ENCODE measurements at regions not wholly inside any gene's neighbourhood (a gene's known extent, or its start where the extent isn't known, plus 50 kb on each side); places are given as distances from the start of the nearest gene placed in this dataset.
"Not testable (repeated sequence)": the region's sequence is repeated elsewhere in the genome, so short reads cannot be mapped to it uniquely, and the experiment has no call there.

DNA sequence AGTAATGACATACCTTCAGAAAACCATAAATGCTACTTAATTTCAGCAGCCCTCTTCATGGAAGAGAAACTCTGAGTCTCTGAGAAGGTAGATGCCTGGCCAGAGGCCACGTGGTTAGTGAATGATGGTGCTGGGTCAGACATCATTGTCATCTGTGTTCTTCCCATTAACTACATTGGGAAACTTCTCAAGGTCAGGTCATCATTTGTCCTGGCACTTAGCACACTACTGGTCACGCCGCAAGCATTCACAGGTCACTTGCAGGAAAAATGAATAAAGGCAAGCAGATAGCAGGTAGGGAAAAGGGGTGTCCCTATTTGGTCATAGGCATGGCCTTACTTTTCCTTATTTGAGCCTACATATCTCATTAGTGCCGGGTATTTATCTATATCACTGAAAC is 220.1 kb upstream of the PROX1 start:
- H3K36me3 Mint-ChIP-seq (ENCODE audit: low read depth), result no peaks in the 10 kb centered on the region

DNA sequence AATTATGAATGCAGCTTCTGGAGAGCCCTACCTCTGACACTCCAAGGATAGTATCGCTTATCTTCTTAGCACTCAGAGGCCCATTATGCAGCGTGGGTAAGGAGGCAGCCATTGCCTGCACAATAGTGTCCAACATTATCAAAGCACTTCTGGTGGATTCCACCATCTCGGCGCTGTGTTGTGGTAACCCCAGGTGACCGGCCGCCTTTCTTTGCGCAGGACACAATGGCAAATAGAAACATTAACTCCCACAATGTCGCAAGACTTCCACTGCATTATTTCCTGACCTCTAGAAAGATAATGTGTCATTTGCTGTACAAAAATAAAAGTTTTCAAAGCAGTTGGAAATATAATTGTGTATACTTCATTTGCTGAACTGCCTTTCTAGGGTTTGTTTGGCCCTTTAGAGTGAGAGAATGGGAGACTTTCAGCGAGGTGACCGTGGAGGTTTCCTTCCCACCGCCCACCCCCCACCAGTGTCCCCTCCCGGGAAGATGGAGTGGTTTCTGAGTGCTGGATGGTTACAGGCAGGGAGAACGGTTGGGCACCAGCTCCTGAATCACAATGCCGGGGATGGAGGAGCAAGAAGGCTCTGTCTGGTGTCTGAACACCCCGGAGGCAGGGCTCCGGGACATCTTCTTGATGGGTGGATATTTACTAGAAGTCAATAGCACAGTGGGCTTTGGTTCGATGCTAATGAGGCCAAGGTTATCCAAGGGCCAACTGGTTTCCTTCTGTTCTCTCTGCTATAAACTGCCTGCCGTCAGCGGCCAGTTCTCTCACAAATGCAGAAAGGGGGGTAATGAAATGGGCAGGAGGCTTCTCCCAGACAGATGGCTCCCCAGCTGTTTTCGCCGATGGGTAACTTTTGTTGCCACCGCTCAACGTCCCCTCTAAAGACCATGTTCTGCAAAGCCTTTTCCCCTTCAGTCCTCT is 215.4 kb upstream of the PROX1 start:
- POLR2A ChIA-PET, result no interaction called here
- CTCF ChIA-PET, result no interaction called here
- no peaks in the 10 kb centered on the region for H3K9me3 Mint-ChIP-seq
- no peaks in the 10 kb centered on the region for H3K36me3 Mint-ChIP-seq (ENCODE audit: low read depth)
- no peak overlapping the region for H3K27ac Mint-ChIP-seq
- no peak for DNase-seq
- no peaks in the 10 kb centered on the region for H3K4me1 Mint-ChIP-seq
- no peak overlapping the region for H3K4me3 Mint-ChIP-seq
- no peaks in the 10 kb centered on the region for H3K27me3 Mint-ChIP-seq

More for the DNA sequence above, 220.1 kb upstream of the PROX1 start:
- no peaks in the 10 kb centered on the region for H3K27me3 Mint-ChIP-seq
- H3K9me3 Mint-ChIP-seq, result no peaks in the 10 kb centered on the region
- ChIA-PET POLR2A (no interaction called here), CTCF (no interaction called here)
- DNase-seq, result no peak
- H3K4me1 Mint-ChIP-seq, result no peaks in the 10 kb centered on the region
- H3K4me3 Mint-ChIP-seq, result no peak overlapping the region
- H3K27ac Mint-ChIP-seq, result no peak overlapping the region

DNA sequence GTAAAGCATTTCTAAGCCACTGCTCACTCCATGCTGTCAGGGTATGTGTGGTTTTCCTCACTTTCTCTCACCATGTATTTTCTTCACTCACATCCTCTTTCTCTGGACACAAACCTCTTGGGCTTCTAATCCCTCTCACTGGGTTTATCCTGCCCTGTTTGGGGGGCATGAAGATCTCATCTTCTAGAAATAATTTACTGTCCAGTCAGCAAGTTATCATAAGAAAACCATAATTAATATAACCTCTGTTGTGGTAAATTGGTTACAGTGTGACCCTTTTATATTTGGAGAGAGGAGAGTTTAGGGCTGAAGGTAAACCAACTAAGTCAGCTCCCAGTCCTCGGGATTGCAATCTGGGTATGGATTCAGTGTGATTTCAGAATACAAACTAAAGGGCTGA is 213.8 kb upstream of the PROX1 start:
- POLR2A ChIA-PET, result no interaction called here

DNA sequence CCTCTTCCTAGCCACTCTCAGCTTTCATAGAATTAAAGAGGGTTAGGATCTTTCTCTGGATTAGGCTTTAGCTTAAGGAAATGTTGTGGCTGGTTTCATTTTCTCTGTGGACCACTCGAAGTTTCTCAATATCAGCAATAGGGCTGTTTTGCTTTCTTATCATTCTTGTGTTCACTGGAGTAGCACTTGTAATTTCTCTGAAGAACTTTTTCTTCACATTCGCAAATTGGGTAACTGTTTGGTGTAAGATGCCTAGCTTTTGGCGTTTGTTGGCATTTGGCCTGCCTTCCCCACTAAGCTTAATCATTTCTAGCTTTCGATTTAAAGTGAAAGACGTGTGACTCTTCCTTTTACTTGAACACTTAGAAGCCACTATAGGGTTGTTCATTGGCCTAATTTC is 210.8 kb upstream of the PROX1 start:
- H3K4me1 Mint-ChIP-seq, result no peaks in the 10 kb centered on the region
- no peaks in the 10 kb centered on the region for H3K36me3 Mint-ChIP-seq (ENCODE audit: low read depth)
- no peak overlapping the region for H3K27ac Mint-ChIP-seq
- CTCF ChIA-PET, result no interaction called here
- H3K27me3 Mint-ChIP-seq, result peaks cover 3% of the 10 kb centered on the region
- H3K9me3 Mint-ChIP-seq, result no peaks in the 10 kb centered on the region
- POLR2A ChIA-PET, result no interaction called here
- DNase-seq, result no peak
- H3K4me3 Mint-ChIP-seq, result no peak overlapping the region

More for the DNA sequence above, 213.8 kb upstream of the PROX1 start:
- no peak overlapping the region for H3K27ac Mint-ChIP-seq
- no peaks in the 10 kb centered on the region for H3K4me1 Mint-ChIP-seq
- CTCF ChIA-PET, result no interaction called here
- DNase-seq, result no peak
- no peaks in the 10 kb centered on the region for H3K36me3 Mint-ChIP-seq (ENCODE audit: low read depth)
- no peaks in the 10 kb centered on the region for H3K27me3 Mint-ChIP-seq
- no peaks in the 10 kb centered on the region for H3K9me3 Mint-ChIP-seq
- no peak overlapping the region for H3K4me3 Mint-ChIP-seq

DNA sequence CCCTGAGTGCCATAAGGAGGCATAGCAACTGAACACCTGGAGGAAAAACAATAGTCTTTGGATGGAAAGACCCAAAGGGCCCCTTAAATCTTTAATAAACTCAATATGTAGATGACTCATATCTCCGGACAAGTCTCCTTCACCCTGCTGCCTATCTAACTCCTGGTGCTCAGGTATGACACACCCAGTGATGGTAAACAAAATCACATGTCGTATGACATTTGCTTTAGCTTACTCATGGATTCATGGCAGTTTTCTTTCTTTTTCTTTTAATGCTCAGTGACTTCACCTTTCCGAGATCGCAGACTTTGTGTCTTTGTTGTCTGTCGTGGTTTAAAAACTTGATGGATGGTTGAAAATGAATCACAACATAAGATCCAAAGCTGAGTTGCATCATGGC is 208.5 kb upstream of the PROX1 start:
- no peak for DNase-seq
- no peaks in the 10 kb centered on the region for H3K9me3 Mint-ChIP-seq
- CTCF ChIA-PET, result no interaction called here
- H3K27ac Mint-ChIP-seq, result no peak overlapping the region
- H3K36me3 Mint-ChIP-seq (ENCODE audit: low read depth), result no peaks in the 10 kb centered on the region
- peaks cover 3% of the 10 kb centered on the region for H3K27me3 Mint-ChIP-seq
- H3K4me3 Mint-ChIP-seq, result no peak overlapping the region
- POLR2A ChIA-PET, result no interaction called here
- H3K4me1 Mint-ChIP-seq, result no peaks in the 10 kb centered on the region

DNA sequence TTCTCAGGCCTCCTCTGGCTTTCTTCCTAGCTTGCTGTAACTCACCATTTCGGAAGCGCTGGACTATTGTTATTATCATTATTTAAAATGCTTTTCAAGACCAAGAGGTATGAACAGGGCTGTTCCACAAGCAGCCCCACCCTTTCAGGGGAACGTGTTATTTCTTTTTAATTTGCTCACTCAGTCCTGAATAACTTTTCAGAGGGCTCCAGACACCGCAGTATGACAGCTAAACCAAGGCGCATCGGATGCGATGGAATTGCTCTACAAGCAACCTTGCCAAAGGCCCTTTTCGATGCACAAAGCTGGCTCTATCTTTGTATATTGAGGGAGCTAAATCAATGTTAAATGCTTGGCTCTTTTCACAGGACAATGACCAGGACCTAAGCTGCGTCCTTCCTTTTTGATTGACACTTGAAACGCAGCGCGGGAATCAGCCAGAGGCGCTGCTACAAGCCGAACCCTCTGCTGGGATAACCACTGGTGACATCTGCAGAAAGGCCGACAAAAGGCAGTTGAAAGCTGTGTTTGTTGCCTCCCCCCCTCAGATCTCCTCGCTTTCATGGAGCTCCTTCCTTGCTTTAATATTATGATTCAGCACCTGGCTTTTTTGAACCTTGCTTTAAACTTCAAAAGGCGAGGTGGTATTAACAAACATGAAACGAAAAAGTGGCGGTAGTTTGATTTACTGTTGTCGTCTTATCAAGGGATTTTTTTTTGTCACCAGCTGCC is 204.7 kb upstream of the PROX1 start:
- no peaks in the 10 kb centered on the region for H3K36me3 Mint-ChIP-seq (ENCODE audit: low read depth)
- no peaks in the 10 kb centered on the region for H3K9me3 Mint-ChIP-seq
- H3K4me1 Mint-ChIP-seq, result no peaks in the 10 kb centered on the region
- ChIA-PET POLR2A (no interaction called here), CTCF (no interaction called here)
- DNase-seq, result no peak
- peaks cover 3% of the 10 kb centered on the region for H3K27me3 Mint-ChIP-seq
- no peak overlapping the region for H3K4me3 Mint-ChIP-seq
- no peak overlapping the region for H3K27ac Mint-ChIP-seq

DNA sequence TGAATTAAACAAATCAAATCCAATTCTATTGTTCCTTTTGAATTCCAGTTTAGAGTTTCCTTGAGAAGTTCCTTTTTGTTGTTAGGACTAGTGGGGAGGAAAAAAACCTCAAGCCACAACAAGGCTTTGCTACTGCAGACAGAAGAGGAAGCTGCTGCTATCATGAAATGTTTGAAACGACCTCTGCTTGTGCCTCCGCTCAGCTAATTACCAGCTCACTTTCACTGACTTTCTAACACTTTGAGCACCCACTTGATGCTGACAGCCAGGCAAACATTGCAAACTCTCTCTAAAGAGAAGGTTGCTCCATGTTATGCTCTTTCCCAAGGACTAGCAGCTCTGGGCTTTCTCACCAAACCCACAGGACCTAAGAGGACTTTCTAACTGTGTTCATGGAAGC is 203.9 kb upstream of the PROX1 start:
- CTCF ChIA-PET, result no interaction called here
- H3K36me3 Mint-ChIP-seq (ENCODE audit: low read depth), result no peaks in the 10 kb centered on the region
- H3K27me3 Mint-ChIP-seq, result peaks cover 3% of the 10 kb centered on the region
- H3K4me3 Mint-ChIP-seq, result no peak overlapping the region
- no peak for DNase-seq
- no peak overlapping the region for H3K27ac Mint-ChIP-seq
- no peaks in the 10 kb centered on the region for H3K9me3 Mint-ChIP-seq
- POLR2A ChIA-PET, result no interaction called here
- no peaks in the 10 kb centered on the region for H3K4me1 Mint-ChIP-seq

DNA sequence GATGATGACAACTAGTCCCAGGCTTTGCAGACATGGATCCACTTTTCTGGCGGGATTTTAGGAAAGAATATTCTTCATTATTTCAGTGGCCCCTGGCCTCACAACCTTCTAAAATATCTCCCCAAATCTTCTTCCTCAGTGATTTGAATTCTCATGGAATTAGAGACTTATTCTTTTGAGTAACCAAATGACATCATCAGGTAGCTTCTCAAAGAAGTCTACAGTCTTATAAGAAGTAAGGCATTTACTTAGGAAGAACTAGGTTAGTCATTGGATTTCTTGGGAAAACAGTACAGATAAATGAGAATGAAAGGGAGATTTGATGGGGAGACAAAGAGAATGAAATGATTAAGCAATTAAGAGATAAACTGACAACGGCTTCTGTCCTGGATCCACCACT is 201.1 kb upstream of the PROX1 start:
- no peaks in the 10 kb centered on the region for H3K9me3 Mint-ChIP-seq
- no peak overlapping the region for H3K4me3 Mint-ChIP-seq
- no peak for DNase-seq
- POLR2A ChIA-PET, result no interaction called here
- CTCF ChIA-PET, result no interaction called here
- H3K27ac Mint-ChIP-seq, result no peak overlapping the region
- no peaks in the 10 kb centered on the region for H3K36me3 Mint-ChIP-seq (ENCODE audit: low read depth)
- no peaks in the 10 kb centered on the region for H3K4me1 Mint-ChIP-seq
- peaks cover under 1% of the 10 kb centered on the region for H3K27me3 Mint-ChIP-seq

DNA sequence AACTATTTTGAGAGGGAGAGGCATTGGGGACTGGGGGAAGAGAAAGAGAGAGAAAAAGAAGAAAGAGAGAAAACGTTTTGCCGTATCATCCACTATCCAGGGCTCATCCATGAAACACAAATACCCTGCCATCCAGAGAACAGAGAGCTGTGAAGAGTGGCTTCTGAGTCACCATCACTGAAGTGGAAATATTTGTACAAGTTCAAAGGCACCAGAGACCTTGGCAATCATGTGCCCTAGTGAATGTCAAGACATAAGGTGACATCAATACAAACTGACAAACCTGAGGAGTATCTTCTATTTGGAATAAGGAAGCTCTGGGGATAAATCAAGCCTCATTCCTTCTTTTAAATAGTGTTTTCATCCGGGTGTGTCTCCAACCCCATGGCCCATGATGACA is 197.2 kb upstream of the PROX1 start:
- ChIA-PET POLR2A (no interaction called here), CTCF (no interaction called here)

DNA sequence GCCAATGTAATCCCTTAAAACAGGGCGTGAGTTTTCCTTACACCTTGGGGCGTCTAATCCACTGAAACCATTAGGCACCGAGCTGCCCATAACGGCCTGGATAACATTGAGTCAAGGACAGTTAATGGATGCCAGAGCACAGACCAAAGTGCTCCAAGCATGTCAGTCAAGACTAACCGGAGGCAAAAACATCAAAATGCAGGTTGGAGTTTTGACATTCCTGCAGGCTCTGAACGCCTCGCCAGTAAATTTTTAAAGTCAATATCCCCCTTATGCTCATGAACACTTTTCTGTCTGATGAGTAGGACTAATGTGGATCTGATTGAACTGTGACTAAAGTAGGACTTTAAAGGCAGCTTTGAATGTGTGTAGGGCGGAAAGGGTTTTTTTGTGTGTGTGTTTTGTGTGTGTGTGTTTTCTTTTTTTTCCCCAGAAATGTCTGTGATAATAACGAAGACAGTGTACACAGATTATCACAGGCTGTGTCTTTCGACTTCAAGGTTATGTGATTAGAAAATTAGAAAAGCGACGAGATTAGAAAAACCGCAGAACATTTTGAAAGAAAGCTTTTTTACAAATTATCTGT is 194.2 kb upstream of the PROX1 start:
- Mint-ChIP-seq H3K27me3 (no peaks in the 10 kb centered on the region), H3K27ac (no peak overlapping the region), H3K4me1 (no peaks in the 10 kb centered on the region), H3K36me3 (ENCODE audit: low read depth) (no peaks in the 10 kb centered on the region), H3K9me3 (no peaks in the 10 kb centered on the region), H3K4me3 (no peak overlapping the region)
- POLR2A ChIA-PET, result no interaction called here
- CTCF ChIA-PET, result no interaction called here
- DNase-seq, result no peak

More for the DNA sequence above, 197.2 kb upstream of the PROX1 start:
- Mint-ChIP-seq H3K36me3 (ENCODE audit: low read depth) (no peaks in the 10 kb centered on the region), H3K27me3 (no peaks in the 10 kb centered on the region), H3K4me3 (no peak overlapping the region), H3K27ac (no peak overlapping the region), H3K4me1 (no peaks in the 10 kb centered on the region), H3K9me3 (no peaks in the 10 kb centered on the region)
- DNase-seq, result no peak

DNA sequence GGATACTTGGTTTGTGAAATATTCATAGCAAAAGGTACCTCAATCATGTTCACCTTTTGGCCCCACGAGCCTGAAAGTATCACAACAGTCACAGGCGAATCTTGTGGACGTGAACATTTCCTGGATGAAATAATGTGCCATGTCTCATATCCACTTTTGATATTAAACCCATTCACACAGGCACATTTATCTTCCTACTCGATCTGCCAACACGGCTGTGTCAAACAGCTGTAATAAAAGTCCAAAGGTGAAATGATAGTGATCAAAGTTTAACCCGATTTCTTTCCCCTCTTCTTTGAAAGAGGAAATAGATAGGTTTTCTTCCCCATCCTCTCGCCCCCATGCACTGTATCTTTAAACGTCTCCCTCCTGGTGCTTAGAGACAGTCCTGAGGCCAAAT is 191.2 kb upstream of the PROX1 start:
- H3K9me3 Mint-ChIP-seq, result no peaks in the 10 kb centered on the region
- no peaks in the 10 kb centered on the region for H3K36me3 Mint-ChIP-seq (ENCODE audit: low read depth)
- no peak overlapping the region for H3K27ac Mint-ChIP-seq
- no peak overlapping the region for H3K4me3 Mint-ChIP-seq
- DNase-seq, result no peak
- H3K4me1 Mint-ChIP-seq, result no peaks in the 10 kb centered on the region
- ChIA-PET POLR2A (no interaction called here), CTCF (no interaction called here)
- H3K27me3 Mint-ChIP-seq, result no peaks in the 10 kb centered on the region

DNA sequence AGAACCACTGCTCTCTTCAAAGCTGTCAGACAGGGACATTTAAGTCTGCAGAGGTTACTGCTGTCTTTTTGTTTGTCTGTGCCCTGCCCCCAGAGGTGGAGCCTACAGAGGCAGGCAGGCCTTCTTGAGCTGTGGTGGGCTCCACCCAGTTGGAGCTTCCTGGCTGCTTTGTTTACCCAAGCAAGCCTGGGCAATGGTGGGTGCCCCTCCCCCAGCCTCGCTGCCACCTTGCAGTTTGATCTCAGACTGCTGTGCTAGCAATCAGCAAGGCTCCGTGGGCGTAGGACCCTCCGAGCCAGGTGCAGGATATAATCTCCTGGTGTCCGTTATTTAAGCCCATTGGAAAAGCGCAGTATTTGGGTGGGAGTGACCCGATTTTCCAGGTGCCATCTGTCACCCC is 179.5 kb upstream of the PROX1 start:
- not testable (repeated sequence) for H3K4me1 Mint-ChIP-seq

DNA sequence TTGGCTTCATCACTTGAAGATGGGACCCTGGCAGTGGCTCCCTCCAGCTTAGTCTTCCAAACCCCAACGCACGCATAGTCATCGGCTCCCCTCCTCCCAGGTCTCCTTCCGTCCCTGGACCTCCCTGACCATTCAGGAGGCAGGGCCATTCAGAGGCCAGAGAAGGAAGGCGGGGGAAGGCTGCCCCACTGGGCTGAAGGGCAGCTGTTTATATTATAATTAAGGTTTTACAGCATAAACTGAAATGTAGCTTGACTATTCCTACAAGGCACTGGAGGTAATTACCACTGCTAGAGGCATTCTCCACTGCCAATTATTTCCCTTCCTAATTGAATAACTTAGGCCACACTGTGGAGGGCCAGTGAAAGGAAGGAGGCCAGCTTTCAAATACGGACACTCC is 170.6 kb upstream of the PROX1 start:
- Mint-ChIP-seq H3K4me1 (no peaks in the 10 kb centered on the region), H3K4me3 (no peak overlapping the region), H3K36me3 (ENCODE audit: low read depth) (no peaks in the 10 kb centered on the region), H3K9me3 (no peaks in the 10 kb centered on the region), H3K27me3 (no peaks in the 10 kb centered on the region), H3K27ac (no peak overlapping the region)
- ChIA-PET POLR2A (no interaction called here), CTCF (no interaction called here)
- no peak for DNase-seq

More for the DNA sequence above, 179.5 kb upstream of the PROX1 start:
- H3K9me3 Mint-ChIP-seq; H3K27me3 Mint-ChIP-seq; H3K4me3 Mint-ChIP-seq; H3K36me3 Mint-ChIP-seq (ENCODE audit: low read depth); CTCF ChIA-PET; H3K27ac Mint-ChIP-seq; POLR2A ChIA-PET; DNase-seq: not testable (repeated sequence)
